IMR-90 (cell line): ENCODE measurements at regions not wholly inside any gene's neighbourhood (a gene's known extent, or its start where the extent isn't known, plus 50 kb on each side); places are given as distances from the start of the nearest gene placed in this dataset.

Experiments
- ATAC-seq: fragments of 200-7000 bp; cut with Tn5 transposase; 2 replicates; pipeline ENCODE4 v1.9.1; 2020; ENCODE audit warnings: low read depth, mild to moderate bottlenecking, moderate library complexity
- BruUV-seq: library from RNA; stranded (reverse); fragments of 400-500 nt; replicated peaks from 2 replicates; lab custom pipeline; 2021; lab: Mats Ljungman, UMichigan
- CTCF ChIA-PET: fragments of 300-600 bp; formaldehyde crosslinking; extraction: SDS; loops from one replicate; lab custom pipeline; 2021; ENCODE audit warnings: antibody characterized with exemption; lab: Yijun Ruan, JAX
- POLR2A ChIA-PET: fragments of 300-600 bp; sonication (Branson Sonifier 250); formaldehyde crosslinking; loops from one replicate; lab custom pipeline; 2022; ENCODE audit warnings: antibody characterized with exemption; ENCODE audit not compliant: unreplicated experiment; lab: Charles Lee
- DNase-seq: peaks from one replicate; pipeline ENCODE4 v3.0.0; 2013
- H2AFZ ChIP-seq: replicated peaks from 2 replicates; pipeline ENCODE3; 2013; ENCODE audit warnings: low read length, mild to moderate bottlenecking; ENCODE audit not compliant: poor library complexity
- H2AK5ac ChIP-seq: 2 replicates; pipeline ENCODE4 v1.6.1; 2013; ENCODE audit warnings: low read depth, low read length, inconsistent platforms
- H2AK9ac ChIP-seq: replicated peaks from 2 replicates; pipeline ENCODE3; 2013; ENCODE audit warnings: mild to moderate bottlenecking, low read depth, low read length, moderate library complexity; ENCODE audit not compliant: poor library complexity
- H2BK120ac ChIP-seq: 2 replicates; pipeline ENCODE4 v1.6.1; 2013; ENCODE audit warnings: low read depth, low read length, inconsistent platforms
- H2BK15ac ChIP-seq: 3 replicates; pipeline ENCODE4 v1.6.1; 2013; ENCODE audit warnings: low read depth, low read length, inconsistent platforms
- H2BK20ac ChIP-seq: 2 replicates; pipeline ENCODE4 v1.6.1; 2013; ENCODE audit warnings: low read depth, mild to moderate bottlenecking, inconsistent platforms, low read length, moderate library complexity
- H2BK5ac ChIP-seq: 2 replicates; pipeline ENCODE4 v1.6.1; 2013; ENCODE audit warnings: mild to moderate bottlenecking, low read depth, low read length, inconsistent platforms; ENCODE audit not compliant: poor library complexity, severe bottlenecking
- H3K14ac ChIP-seq: replicated peaks from 2 replicates; pipeline ENCODE4 v1.6.1; 2013; ENCODE audit warnings: low read depth, low read length, inconsistent platforms
- H3K18ac ChIP-seq: 2 replicates; pipeline ENCODE4 v1.6.1; 2013; ENCODE audit warnings: low read depth, low read length, control low read depth
- H3K23ac ChIP-seq: 2 replicates; pipeline ENCODE4 v1.6.1; 2013; ENCODE audit warnings: low read depth, low read length, inconsistent platforms
- H3K27ac ChIP-seq: 2 replicates; pipeline ENCODE4 v1.5.1; 2013; ENCODE audit warnings: mild to moderate bottlenecking, control low read depth, low read length; ENCODE audit not compliant: insufficient read depth
- H3K27me3 ChIP-seq: 2 replicates; pipeline ENCODE4 v1.6.1; 2013; ENCODE audit warnings: low read length; ENCODE audit not compliant: control insufficient read depth, insufficient read depth
- H3K36me3 ChIP-seq: 2 replicates; pipeline ENCODE4 v1.6.1; 2013; ENCODE audit warnings: low read length, mixed read lengths; ENCODE audit not compliant: control insufficient read depth, insufficient read depth
- H3K4ac ChIP-seq: 2 replicates; pipeline ENCODE4 v1.6.1; 2013; ENCODE audit warnings: low read depth, low read length, inconsistent platforms
- H3K4me1 ChIP-seq: 2 replicates; pipeline ENCODE4 v1.6.1; 2013; ENCODE audit warnings: low read length, mixed read lengths; ENCODE audit not compliant: control insufficient read depth, insufficient read depth
- H3K4me2 ChIP-seq: 2 replicates; pipeline ENCODE4 v1.6.1; 2013; ENCODE audit warnings: low read depth, mild to moderate bottlenecking, control low read depth, low read length, moderate library complexity
- H3K4me3 ChIP-seq: 2 replicates; pipeline ENCODE4 v1.5.1; 2013; ENCODE audit warnings: low read depth, mild to moderate bottlenecking, control low read depth, low read length, moderate library complexity; ENCODE audit not compliant: insufficient read depth
- H3K56ac ChIP-seq: 2 replicates; pipeline ENCODE4 v1.6.1; 2013; ENCODE audit warnings: low read length, inconsistent platforms; ENCODE audit not compliant: insufficient read depth; ENCODE audit errors: extremely low read depth
- H3K79me1 ChIP-seq, 2 experiments: 2 replicates each; pipeline ENCODE4 v1.6.1; 2013; ENCODE audit warnings: low read length in 2 of 2, inconsistent platforms in 1 of 2, low read depth in 1 of 2
- H3K9ac ChIP-seq: 2 replicates; pipeline ENCODE4 v1.6.1; 2013; ENCODE audit warnings: low read depth, low read length, control low read depth
- H3K9me1 ChIP-seq: 2 replicates; pipeline ENCODE4 v1.6.1; 2013; ENCODE audit warnings: low read length, inconsistent platforms; ENCODE audit not compliant: insufficient read depth
- H3K9me3 ChIP-seq: 2 replicates; pipeline ENCODE4 v1.6.1; 2013; ENCODE audit warnings: low read length; ENCODE audit not compliant: control insufficient read depth, insufficient read depth
- H4K20me1 ChIP-seq: 2 replicates; pipeline ENCODE4 v1.6.1; 2013; ENCODE audit warnings: low read length, inconsistent platforms; ENCODE audit not compliant: insufficient read depth
- H4K5ac ChIP-seq: 2 replicates; pipeline ENCODE4 v1.6.1; 2013; ENCODE audit warnings: mild to moderate bottlenecking, low read depth, low read length, control low read depth
- H4K8ac ChIP-seq, 2 experiments: 2 replicates each; pipeline ENCODE4 v1.6.1; 2013; ENCODE audit warnings: low read depth in 2 of 2, low read length in 2 of 2, control low read depth in 1 of 2, inconsistent platforms in 1 of 2
- H4K91ac ChIP-seq: 2 replicates; pipeline ENCODE4 v1.6.1; 2013; ENCODE audit warnings: low read depth, low read length, inconsistent platforms; ENCODE audit not compliant: insufficient read depth
- CEBPB ChIP-seq: IDR thresholded peaks from 2 replicates; pipeline ENCODE4 v1.6.1; 2012; ENCODE audit warnings: low read depth, low read length, improper control_type of control experiment
- FOS ChIP-seq: fragments of 150-350 bp; IDR thresholded peaks from 2 replicates; pipeline ENCODE4 v1.6.1; 2016; ENCODE audit warnings: low read depth, low read length
- MXI1 ChIP-seq: IDR thresholded peaks from 2 replicates; pipeline ENCODE4 v1.6.1; 2012; ENCODE audit warnings: low read depth, mild to moderate bottlenecking, low read length, moderate library complexity, borderline replicate concordance
- RCOR1 ChIP-seq: IDR thresholded peaks from 2 replicates; pipeline ENCODE4 v1.6.1; 2012; ENCODE audit warnings: mild to moderate bottlenecking, low read length, improper control_type of control experiment; ENCODE audit not compliant: insufficient replicate concordance
- SMC3 ChIP-seq: fragments of 150-350 bp; IDR thresholded peaks from 2 replicates; pipeline ENCODE4 v1.6.1; 2016; ENCODE audit warnings: low read depth, mild to moderate bottlenecking, antibody characterized with exemption, low read length, moderate library complexity
- WGBS, 2 experiments: methylation state at CpG; one replicate each; pipeline versions ENCODE4 v1.1.5 to v1.1.7; 2013; ENCODE audit warnings: missing lambda C conversion rate in 2 of 2; ENCODE audit not compliant: insufficient read length in 1 of 2; ENCODE audit errors: extremely low coverage in 2 of 2; 5-methylcytosine and 5-hydroxymethylcytosine counted together
- dilution Hi-C: fragments of 300-500 bp; cut with HindIII; formaldehyde crosslinking; loops from one replicate; pipeline ENCODE4 v1.14.3; 2018; ENCODE audit warnings: low sequenced_read_pairs; ENCODE audit not compliant: unreplicated experiment
- in situ Hi-C: fragments of 300-500 bp; cut with MboI; formaldehyde crosslinking; loops from 3 replicates; pipeline ENCODE4 v1.14.3; 2019; ENCODE audit warnings: low sequenced_read_pairs, inconsistent platforms, mixed read lengths
- intact Hi-C: fragments of 100-400 bp; cut with micrococcal nuclease; formaldehyde crosslinking; loops from 2 replicates; pipeline ENCODE4 v1.10.0; 2022
- TF ChIP-seq, protein P1 (sequence below): fragments of 150-350 bp; IDR thresholded peaks from 2 replicates; pipeline ENCODE4 v1.6.1; 2016; ENCODE audit warnings: low read depth, mild to moderate bottlenecking, low read length, moderate library complexity, borderline replicate concordance
- TF ChIP-seq, protein P2 (sequence below): conservative IDR thresholded peaks from 2 replicates; pipeline ENCODE4 v1.5.1; 2012; ENCODE audit warnings: mild to moderate bottlenecking, low read depth, low read length, improper control_type of control experiment

GRCh38 chr2:104430852-104431251 is 423.1 kb upstream of the POU3F3 start:
- CTCF ChIA-PET = no interaction called here

More at GRCh38 chr2:104430852-104431251, 423.1 kb upstream of the POU3F3 start:
- H3K36me3 ChIP-seq = no peaks in the 10 kb centered on the region
- in situ Hi-C loops (no loop called here), dilution Hi-C loops (no loop called here), intact Hi-C loops (no loop called here)
- no peaks in the 10 kb centered on the region for H3K9me1 ChIP-seq
- no peak overlapping the region for H4K91ac ChIP-seq
- no peak overlapping the region for H3K9ac ChIP-seq
- H3K14ac ChIP-seq = no peak overlapping the region
- H2BK15ac ChIP-seq = no peak overlapping the region
- DNase-seq (no peak), ATAC-seq (no peak)
- TF ChIP-seq RCOR1 = no peak
- TF ChIP-seq, protein P1, sequence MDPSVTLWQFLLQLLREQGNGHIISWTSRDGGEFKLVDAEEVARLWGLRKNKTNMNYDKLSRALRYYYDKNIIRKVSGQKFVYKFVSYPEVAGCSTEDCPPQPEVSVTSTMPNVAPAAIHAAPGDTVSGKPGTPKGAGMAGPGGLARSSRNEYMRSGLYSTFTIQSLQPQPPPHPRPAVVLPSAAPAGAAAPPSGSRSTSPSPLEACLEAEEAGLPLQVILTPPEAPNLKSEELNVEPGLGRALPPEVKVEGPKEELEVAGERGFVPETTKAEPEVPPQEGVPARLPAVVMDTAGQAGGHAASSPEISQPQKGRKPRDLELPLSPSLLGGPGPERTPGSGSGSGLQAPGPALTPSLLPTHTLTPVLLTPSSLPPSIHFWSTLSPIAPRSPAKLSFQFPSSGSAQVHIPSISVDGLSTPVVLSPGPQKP = no peak
- no peak for TF ChIP-seq FOS
- TF ChIP-seq SMC3 = no peak
- TF ChIP-seq, protein P2, sequence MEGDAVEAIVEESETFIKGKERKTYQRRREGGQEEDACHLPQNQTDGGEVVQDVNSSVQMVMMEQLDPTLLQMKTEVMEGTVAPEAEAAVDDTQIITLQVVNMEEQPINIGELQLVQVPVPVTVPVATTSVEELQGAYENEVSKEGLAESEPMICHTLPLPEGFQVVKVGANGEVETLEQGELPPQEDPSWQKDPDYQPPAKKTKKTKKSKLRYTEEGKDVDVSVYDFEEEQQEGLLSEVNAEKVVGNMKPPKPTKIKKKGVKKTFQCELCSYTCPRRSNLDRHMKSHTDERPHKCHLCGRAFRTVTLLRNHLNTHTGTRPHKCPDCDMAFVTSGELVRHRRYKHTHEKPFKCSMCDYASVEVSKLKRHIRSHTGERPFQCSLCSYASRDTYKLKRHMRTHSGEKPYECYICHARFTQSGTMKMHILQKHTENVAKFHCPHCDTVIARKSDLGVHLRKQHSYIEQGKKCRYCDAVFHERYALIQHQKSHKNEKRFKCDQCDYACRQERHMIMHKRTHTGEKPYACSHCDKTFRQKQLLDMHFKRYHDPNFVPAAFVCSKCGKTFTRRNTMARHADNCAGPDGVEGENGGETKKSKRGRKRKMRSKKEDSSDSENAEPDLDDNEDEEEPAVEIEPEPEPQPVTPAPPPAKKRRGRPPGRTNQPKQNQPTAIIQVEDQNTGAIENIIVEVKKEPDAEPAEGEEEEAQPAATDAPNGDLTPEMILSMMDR = no peak
- TF ChIP-seq MXI1 = no peak
- no peak for TF ChIP-seq CEBPB
- H4K8ac ChIP-seq = no peak overlapping the region
- H3K4ac ChIP-seq = no peak overlapping the region
- H3K4me3 ChIP-seq = no peak overlapping the region
- H3K23ac ChIP-seq = no peak overlapping the region
- H3K79me1 ChIP-seq = no peaks in the 10 kb centered on the region
- WGBS, 2 experiments = no CpG with 5 or more reads among the region's 7 CpGs
- H3K4me1 ChIP-seq = no peaks in the 10 kb centered on the region
- BruUV-seq = no TSS peak
- no peak overlapping the region for H2AK9ac ChIP-seq
- H3K56ac ChIP-seq = no peak overlapping the region
- H2AFZ ChIP-seq = no peak overlapping the region
- no peak overlapping the region for H3K27ac ChIP-seq
- H4K20me1 ChIP-seq = no peaks in the 10 kb centered on the region
- no peaks in the 10 kb centered on the region for H3K27me3 ChIP-seq
- no peak overlapping the region for H2BK120ac ChIP-seq
- H3K9me3 ChIP-seq = no peaks in the 10 kb centered on the region
- no peak overlapping the region for H3K4me2 ChIP-seq
- no peak overlapping the region for H3K18ac ChIP-seq
- H2BK20ac ChIP-seq = no peak overlapping the region
- H2AK5ac ChIP-seq = no peak overlapping the region
- POLR2A ChIA-PET = no interaction called here
- H4K5ac ChIP-seq = no peak overlapping the region
- no peak overlapping the region for H2BK5ac ChIP-seq
